ENCODE measurements at regions not wholly inside any gene's neighbourhood (a gene's known extent, or its start where the extent isn't known, plus 50 kb on each side); places are given as distances from the start of the nearest gene placed in this dataset.
"Not testable (repeated sequence)": the region's sequence is repeated elsewhere in the genome, so short reads cannot be mapped to it uniquely, and the experiment has no call there.

GRCh38 chr1:143748906-143749305 lies 222.9 kb downstream of the FAM72C start:
- H3K27ac ChIP-seq (ENCODE audit: low read depth, low read length), result no peak overlapping the region
- H3K4me3 ChIP-seq (ENCODE audit: low read depth, low read length), result no peak overlapping the region
- H3K9me3 ChIP-seq (ENCODE audit: control insufficient read depth, insufficient read depth, low read length), result no peaks in the 10 kb centered on the region
- no peak for TF ChIP-seq CTCF (IDR thresholded peaks at IDR 0.05; ENCODE audit: low read depth, low read length)
- DNase-seq (ENCODE audit: low read depth, low spot score), result no peak
- ChIA-PET CTCF (no interaction called here), POLR2A (no interaction called here)
- no peaks in the 10 kb centered on the region for H3K27me3 ChIP-seq (ENCODE audit: control insufficient read depth, insufficient read depth, low read length)

- no peak overlapping the region for H3K27ac ChIP-seq (ENCODE audit: low read depth, low read length)
- no peak overlapping the region for H3K4me3 ChIP-seq (ENCODE audit: low read depth, low read length)
- POLR2A ChIA-PET, result no interaction called here
- CTCF ChIA-PET, result no interaction called here
- TF ChIP-seq CTCF (IDR thresholded peaks at IDR 0.05; ENCODE audit: low read depth, low read length), result no peak
- no peaks in the 10 kb centered on the region for H3K9me3 ChIP-seq (ENCODE audit: control insufficient read depth, insufficient read depth, low read length)
- peaks cover 11% of the 10 kb centered on the region for H3K27me3 ChIP-seq (ENCODE audit: control insufficient read depth, insufficient read depth, low read length)
- DNase-seq (ENCODE audit: low read depth, low spot score), result no peak
Measured at GRCh38 chr1:143736562-143736961, 235.2 kb downstream of the FAM72C start.

- TF ChIP-seq CTCF (IDR thresholded peaks at IDR 0.05; ENCODE audit: low read depth, low read length), result no peak
- no peak for DNase-seq (ENCODE audit: low read depth, low spot score)
- Histone ChIP-seq H3K27ac (ENCODE audit: low read depth, low read length) (no peak overlapping the region), H3K9me3 (ENCODE audit: control insufficient read depth, insufficient read depth, low read length) (no peaks in the 10 kb centered on the region), H3K27me3 (ENCODE audit: control insufficient read depth, insufficient read depth, low read length) (peaks cover 11% of the 10 kb centered on the region), H3K4me3 (ENCODE audit: low read depth, low read length) (no peak overlapping the region)
- ChIA-PET CTCF (no interaction called here), POLR2A (no interaction called here)
Measured at GRCh38 chr1:143735764-143736461, 235.9 kb downstream of the FAM72C start.

GRCh38 chr1:143734261-143734660 lies 237.5 kb downstream of the FAM72C start:
- POLR2A ChIA-PET; CTCF ChIA-PET; H3K9me3 ChIP-seq (ENCODE audit: control insufficient read depth, insufficient read depth, low read length); H3K27ac ChIP-seq (ENCODE audit: low read depth, low read length); DNase-seq (ENCODE audit: low read depth, low spot score); H3K4me3 ChIP-seq (ENCODE audit: low read depth, low read length): not testable (repeated sequence)
- peaks cover 11% of the 10 kb centered on the region for H3K27me3 ChIP-seq (ENCODE audit: control insufficient read depth, insufficient read depth, low read length)

GRCh38 chr1:143730890-143731289 lies 240.9 kb downstream of the FAM72C start:
- DNase-seq (ENCODE audit: low read depth, low spot score); H3K27ac ChIP-seq (ENCODE audit: low read depth, low read length); H3K27me3 ChIP-seq (ENCODE audit: control insufficient read depth, insufficient read depth, low read length); H3K4me3 ChIP-seq (ENCODE audit: low read depth, low read length); CTCF ChIA-PET; H3K9me3 ChIP-seq (ENCODE audit: control insufficient read depth, insufficient read depth, low read length); POLR2A ChIA-PET: not testable (repeated sequence)

- POLR2A ChIA-PET, result interaction anchor here (0.6 kb wide), 1 partner anchor 831 kb away, joined by 3 read pairs; no protein-coding TSS in a partner anchor
- H3K9me3 ChIP-seq (ENCODE audit: control insufficient read depth, insufficient read depth, low read length); H3K4me3 ChIP-seq (ENCODE audit: low read depth, low read length); DNase-seq (ENCODE audit: low read depth, low spot score); H3K27me3 ChIP-seq (ENCODE audit: control insufficient read depth, insufficient read depth, low read length); CTCF ChIA-PET; H3K27ac ChIP-seq (ENCODE audit: low read depth, low read length): not testable (repeated sequence)
Measured at GRCh38 chr1:143729449-143730111, 242.2 kb downstream of the FAM72C start.

GRCh38 chr1:143728802-143729448 lies 242.9 kb downstream of the FAM72C start:
- H3K27ac ChIP-seq (ENCODE audit: low read depth, low read length); H3K4me3 ChIP-seq (ENCODE audit: low read depth, low read length); DNase-seq (ENCODE audit: low read depth, low spot score); POLR2A ChIA-PET; CTCF ChIA-PET; H3K27me3 ChIP-seq (ENCODE audit: control insufficient read depth, insufficient read depth, low read length); H3K9me3 ChIP-seq (ENCODE audit: control insufficient read depth, insufficient read depth, low read length): not testable (repeated sequence)

All from AG04450 (cell line).